ENCODE measurements at regions not wholly inside any gene's neighbourhood (a gene's known extent, or its start where the extent isn't known, plus 50 kb on each side); places are given as distances from the start of the nearest gene placed in this dataset.

DNA sequence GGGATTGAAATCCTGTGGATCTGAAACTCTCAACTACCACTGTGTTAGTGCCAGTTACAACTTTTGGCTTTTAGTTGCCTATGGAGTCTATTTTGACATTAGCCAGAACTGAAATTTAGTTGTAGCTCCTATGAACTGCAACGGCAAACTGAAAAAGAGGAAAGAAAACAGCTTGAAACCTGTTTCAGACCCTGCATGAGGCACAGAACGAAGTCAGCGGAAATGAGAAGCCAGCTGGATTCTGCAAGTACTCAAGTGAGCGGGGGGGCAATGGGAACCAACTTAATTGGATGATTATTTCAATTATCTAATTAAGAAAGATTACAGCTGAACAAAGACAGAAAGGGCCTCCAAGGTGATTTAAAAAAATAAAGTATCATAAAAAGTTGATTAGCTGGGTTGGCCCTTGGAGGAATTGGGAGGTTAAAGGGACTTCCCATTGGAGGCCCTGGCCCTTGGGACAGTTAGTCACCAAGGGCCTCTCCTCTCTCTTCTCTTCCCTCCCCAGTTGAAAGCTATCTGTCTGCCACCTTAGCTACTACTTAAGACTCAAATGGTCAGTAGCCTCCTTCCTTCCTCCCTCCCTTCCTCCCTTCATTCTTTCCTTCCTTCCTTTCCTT lies 352.1 kb downstream of the SHQ1 start:
- H3K4me3 ChIP-seq (ENCODE audit: low read depth, low read length): no peak overlapping the region

DNA sequence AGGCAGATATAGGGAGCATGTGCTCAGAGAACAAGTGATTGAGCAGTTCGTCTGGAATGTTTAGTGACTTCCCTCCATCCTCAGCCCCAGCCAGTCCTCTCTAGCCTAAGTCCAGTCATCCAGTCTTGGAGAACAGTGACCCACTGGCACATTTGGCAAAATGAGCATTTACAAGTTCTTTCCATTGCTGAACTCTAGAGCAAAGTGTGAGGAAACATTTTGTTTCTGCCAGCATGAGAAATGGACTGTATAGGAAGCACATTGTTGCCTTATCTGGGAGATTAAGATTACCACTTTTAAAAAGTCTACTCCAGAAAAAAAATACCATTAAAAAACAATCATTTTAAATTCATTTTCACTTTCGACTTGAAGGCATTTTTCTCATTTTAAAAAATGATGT lies 353.6 kb downstream of the SHQ1 start:
- H3K4me3 ChIP-seq (ENCODE audit: low read depth, low read length): no peak overlapping the region

DNA sequence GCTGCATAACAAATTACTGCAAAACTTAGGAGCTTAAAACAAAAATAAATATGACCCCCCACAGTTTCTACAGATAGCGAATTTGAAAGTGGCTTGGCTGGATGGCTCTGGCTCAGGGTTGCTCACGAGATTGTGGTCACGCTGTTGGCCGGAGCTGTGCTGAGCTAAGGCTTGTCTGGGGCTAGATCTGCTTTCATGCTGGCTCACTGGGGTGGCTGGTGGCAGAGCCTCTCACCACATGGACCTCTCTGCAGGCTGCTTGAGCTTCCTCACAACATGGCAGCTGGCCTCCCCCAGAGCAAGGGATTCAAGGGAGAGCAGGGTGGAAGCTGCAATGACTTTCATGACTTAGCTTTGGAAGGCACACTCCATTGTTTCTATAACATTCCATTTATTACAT lies 354.1 kb downstream of the SHQ1 start:
- no peak overlapping the region for H3K4me3 ChIP-seq (ENCODE audit: low read depth, low read length)

DNA sequence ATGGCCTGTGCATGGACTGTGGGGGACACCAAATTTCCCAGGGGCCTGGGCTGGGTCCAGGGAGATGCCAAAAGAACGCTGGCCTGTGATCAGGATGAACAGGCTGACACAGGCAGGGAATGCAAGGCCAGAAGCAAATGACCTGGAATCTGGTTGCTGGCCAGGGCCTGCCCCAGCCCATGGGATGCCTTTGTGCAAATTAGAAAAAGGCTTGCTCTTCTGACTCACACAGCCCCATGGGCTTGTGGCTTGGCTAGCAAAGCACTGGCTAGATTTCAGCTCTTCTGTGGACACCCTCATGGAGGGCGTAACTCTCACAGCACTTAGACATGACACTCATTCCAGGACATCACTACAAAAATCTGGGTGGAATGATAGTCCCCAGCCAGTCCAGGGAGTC lies 356.0 kb downstream of the SHQ1 start:
- no peak overlapping the region for H3K4me3 ChIP-seq (ENCODE audit: low read depth, low read length)

DNA sequence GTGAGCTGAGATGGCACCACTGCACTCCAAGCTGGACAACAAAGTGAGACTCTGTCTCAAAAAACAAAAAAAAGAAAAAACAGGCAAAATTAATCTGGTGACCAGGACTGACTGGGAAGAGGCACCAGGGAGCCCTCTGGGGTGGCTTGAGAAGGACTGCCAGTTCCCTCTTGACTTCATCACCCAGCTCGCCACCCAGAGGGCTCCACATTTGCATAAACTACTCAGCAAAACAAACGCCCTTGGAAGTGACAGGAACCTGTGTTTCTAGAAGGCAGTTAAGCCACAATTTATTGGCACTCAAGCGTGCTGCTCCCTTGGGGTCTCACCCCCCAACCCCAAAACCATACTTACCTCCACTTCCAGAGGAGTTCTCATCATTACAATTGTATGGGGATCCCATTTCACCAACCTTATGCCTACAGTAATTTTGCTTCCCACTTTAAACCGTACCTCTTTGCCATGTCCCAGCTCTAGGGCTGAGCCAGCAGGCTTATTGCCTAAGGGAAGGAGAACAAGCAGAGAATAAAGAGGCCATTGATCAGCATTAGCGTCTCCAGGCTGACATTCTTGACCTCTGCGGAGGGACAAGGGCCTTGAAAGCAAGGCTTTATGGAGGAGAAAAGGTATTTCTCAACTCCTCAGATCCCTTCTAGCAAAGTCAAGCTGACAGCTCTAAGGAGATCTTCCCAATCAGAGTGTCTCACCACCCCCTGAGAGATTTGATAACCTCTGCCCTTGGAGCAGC lies 357.4 kb downstream of the SHQ1 start:
- no peak overlapping the region for H3K4me3 ChIP-seq (ENCODE audit: low read depth, low read length)

GRCh38 chr3:72489901-72490300 lies 358.3 kb downstream of the SHQ1 start:
- no peak overlapping the region for H3K4me3 ChIP-seq (ENCODE audit: low read depth, low read length)

DNA sequence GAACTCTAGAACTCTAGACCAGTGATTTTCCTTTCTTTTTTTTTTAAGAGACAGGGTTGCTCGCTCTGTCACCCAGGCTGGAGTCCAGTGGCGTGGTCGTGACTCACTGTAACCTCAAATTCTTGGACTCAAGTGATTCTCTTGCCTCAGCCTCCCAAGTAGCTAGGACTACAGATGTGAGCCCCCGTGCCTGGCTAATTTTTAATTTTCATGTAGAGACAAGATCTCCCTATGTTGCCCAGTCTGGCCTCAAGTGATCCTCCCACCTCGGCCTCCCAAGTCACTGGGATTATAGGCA lies 359.6 kb downstream of the SHQ1 start:
- no peak overlapping the region for H3K4me3 ChIP-seq (ENCODE audit: low read depth, low read length)

DNA sequence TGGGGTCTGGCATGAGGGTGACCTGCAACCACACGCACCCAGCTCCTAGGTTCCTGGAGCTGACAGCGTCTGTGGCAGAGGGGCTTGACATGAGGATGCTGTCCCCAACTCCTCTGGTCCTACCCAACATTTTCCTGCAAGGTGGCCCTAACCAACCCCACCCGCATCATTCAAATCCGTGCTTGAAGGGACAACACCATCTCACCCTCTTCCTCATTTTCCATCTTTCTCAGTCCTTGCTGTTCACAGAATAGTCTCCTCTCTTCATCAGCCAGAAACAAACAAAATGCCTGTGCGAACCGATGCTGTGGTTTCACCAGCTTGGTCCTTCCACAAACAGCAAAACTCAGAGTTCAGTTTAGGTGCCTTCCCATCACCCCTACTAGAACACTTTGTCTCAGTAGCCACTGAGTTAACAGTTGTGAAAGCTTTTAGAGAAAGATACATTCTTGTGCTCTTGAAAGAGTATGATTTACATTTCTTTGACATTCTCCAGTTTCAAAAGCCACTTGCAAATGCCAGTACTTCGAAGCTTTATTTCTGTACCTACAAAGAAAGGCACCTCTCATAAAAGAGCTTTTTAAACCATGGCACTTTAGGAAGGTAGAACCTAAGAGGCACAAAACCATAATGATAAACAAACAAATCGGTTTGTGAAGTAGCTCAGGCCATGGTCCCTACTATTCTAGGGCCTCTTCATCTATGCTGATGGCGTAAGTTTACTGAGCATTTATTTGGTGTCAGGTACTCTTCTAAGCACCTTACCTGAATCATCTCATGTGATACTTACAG lies 360.1 kb downstream of the SHQ1 start:
- H3K4me3 ChIP-seq (ENCODE audit: low read depth, low read length): no peak overlapping the region

DNA sequence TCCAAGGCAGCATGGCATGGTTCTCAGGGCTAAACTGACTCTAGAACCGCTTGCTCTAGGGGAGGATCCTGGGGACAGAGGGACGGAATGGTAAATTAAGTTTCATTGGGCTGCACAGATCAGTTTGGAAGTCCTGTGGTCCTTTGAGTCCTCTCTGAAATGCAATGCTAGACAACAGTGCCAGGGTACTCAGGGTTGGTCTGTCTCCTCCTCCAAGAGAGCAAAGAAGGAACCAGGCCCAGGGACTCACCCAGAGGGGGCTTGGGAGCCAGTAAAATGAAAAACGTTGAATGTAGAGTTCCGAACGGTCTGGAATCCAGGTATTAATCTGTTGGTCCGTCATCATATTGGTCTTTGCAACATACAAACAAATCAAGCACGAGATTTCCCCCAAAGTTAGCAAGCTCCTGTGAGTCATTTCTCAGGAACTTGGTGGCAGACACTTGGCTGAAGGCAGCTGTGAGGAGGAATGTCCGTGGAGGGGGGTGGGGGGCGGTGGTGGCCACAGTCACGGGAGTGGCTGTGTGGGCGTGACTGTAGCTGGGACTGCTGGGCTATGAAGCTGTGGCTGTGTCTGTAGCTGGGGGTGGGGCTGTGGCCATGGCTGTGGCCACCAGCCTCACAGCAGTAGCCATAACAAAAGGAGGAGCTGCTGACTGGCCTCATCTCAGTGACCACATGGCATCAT lies 361.0 kb downstream of the SHQ1 start:
- H3K4me3 ChIP-seq (ENCODE audit: low read depth, low read length): no peak overlapping the region

DNA sequence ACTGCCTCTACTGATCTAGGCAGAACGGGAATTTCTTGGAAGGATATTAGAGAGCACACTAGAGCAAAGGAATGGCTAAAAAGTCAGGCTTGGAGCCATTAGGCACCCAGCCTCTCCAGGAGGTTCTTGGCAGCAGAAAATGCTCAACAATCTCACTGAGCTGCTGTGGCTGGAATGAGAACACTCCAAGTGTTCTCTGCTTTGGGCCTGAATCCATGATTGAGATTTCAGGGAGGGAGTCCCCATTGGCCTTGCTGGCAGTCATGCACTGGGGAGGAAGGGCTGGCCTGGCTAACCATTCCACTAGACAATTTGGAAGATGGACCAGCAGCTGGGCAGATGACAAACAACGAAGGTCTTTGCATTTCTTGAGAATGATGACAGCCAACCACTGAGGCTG lies 362.6 kb downstream of the SHQ1 start:
- no peak overlapping the region for H3K4me3 ChIP-seq (ENCODE audit: low read depth, low read length)

- H3K4me3 ChIP-seq (ENCODE audit: low read depth, low read length): no peak overlapping the region
These were observed 364.6 kb downstream of the SHQ1 start for GRCh38 chr3:72483554-72484104.

DNA sequence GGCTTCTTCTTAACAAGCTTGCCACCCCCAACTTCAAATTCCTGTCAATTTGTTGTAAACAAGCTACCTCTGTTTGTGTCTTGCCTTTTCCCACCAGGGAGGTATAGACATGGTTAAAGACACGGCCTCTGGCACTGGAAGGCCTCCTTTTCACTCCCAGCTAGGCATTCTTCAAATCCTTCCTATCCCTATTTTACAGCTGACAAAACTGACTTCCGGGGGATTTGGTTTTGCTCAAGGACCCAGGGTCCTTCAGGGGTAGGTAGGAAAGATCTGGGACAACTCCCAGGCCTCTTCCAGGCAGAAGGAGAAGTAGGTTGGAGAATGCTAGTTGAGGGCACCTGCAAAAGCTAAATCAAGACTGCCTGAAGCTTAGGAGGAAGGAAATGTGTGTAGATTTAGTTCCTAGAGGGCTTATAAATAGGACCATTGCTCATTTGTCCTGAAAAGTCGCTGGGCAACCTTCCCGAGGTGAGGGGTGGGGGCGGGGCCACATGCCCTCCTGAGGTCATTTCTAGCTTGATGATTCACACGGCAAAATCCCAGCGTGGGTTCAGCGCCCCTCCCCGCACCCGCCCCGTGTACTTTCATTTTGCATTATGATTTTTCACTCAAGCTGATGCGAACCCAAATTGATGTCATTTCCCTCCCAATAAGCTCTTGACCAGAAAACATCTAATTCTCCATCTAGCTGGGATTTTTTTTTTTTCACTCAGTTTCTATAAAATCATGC lies 365.5 kb downstream of the SHQ1 start:
- H3K4me3 ChIP-seq (ENCODE audit: low read depth, low read length): no peak overlapping the region

DNA sequence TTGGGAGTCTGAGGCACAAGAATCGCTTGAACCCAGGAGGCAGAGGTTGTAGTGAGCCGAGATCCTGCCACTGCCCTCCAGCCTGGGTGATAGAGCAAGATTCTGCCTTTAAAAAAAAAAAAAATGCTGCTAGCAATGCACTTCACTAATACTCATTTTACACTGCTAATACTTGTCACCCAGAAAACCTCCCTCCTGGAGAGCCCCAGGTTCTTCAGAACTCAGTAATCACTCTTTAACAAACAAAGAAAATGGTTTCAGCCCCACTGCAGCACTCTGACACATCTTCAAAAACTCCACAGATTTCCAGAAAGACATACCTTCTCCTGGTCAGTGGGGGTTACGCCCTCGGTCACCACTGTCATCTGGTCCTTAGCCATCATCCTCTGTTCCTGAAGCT lies 366.7 kb downstream of the SHQ1 start:
- no peak overlapping the region for H3K4me3 ChIP-seq (ENCODE audit: low read depth, low read length)

DNA sequence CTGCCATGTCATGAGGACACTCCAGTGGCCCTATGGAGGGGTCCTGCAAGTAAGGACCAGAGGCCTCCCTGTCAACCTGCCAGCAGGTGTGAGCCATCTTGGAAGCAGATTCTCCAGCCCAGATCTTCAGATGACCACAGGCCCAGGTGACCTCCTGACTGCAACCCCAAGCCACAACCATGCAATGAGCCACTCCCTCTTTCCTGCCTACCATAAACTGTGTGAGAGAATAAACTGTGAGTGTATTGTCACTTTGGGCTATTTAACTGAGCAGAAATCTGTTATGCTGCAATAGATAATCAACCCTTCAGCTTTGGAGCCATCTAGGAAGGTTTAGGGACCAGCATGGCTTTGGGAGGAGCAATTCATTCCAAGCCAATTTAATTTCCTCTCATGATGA lies 367.9 kb downstream of the SHQ1 start:
- no peak overlapping the region for H3K4me3 ChIP-seq (ENCODE audit: low read depth, low read length)

- H3K4me3 ChIP-seq (ENCODE audit: low read depth, low read length): no peak overlapping the region
These were observed 368.5 kb downstream of the SHQ1 start for GRCh38 chr3:72479651-72480215.

GRCh38 chr3:72476139-72476483 lies 372.1 kb downstream of the SHQ1 start:
- no peak overlapping the region for H3K4me3 ChIP-seq (ENCODE audit: low read depth, low read length)

GRCh38 chr3:72475258-72476138 lies 372.7 kb downstream of the SHQ1 start:
- H3K4me3 ChIP-seq (ENCODE audit: low read depth, low read length): no peak overlapping the region

- no peak overlapping the region for H3K4me3 ChIP-seq (ENCODE audit: low read depth, low read length)
These were observed 373.5 kb downstream of the SHQ1 start for GRCh38 chr3:72474775-72475174.

- H3K4me3 ChIP-seq (ENCODE audit: low read depth, low read length): no peak overlapping the region
These were observed 375.1 kb downstream of the SHQ1 start for GRCh38 chr3:72473156-72473555.

Data from iPS-11a (cell line).